HEK293T (cell line): ENCODE measurements at regions not wholly inside any gene's neighbourhood (a gene's known extent, or its start where the extent isn't known, plus 50 kb on each side); places are given as distances from the start of the nearest gene placed in this dataset.

Source experiments
- BHLHE40 ChIP-seq: fragments of 450-650 bp; IDR thresholded peaks from 2 replicates; pipeline ENCODE4 v1.6.1; 2016; ENCODE audit warnings: mild to moderate bottlenecking, moderate library complexity, borderline replicate concordance
- CTBP1 ChIP-seq: fragments of 450-650 bp; IDR thresholded peaks from 2 replicates; pipeline ENCODE4 v1.6.1; 2016; ENCODE audit warnings: borderline replicate concordance
- ELF4 ChIP-seq: fragments of 450-650 bp; IDR thresholded peaks from 2 replicates; pipeline ENCODE4 v1.6.1; 2017; ENCODE audit warnings: antibody characterized with exemption
- FOXA1 ChIP-seq: fragments of 450-650 bp; IDR thresholded peaks from 2 replicates; pipeline ENCODE4 v1.6.1; 2016; ENCODE audit warnings: mild to moderate bottlenecking
- FOXK2 ChIP-seq: fragments of 450-650 bp; IDR thresholded peaks from 2 replicates; pipeline ENCODE4 v1.6.1; 2016; ENCODE audit warnings: mild to moderate bottlenecking
- FOXM1 ChIP-seq: fragments of 450-650 bp; IDR thresholded peaks from 2 replicates; pipeline ENCODE4 v1.6.1; 2017; ENCODE audit warnings: mild to moderate bottlenecking, borderline replicate concordance
- HDGF ChIP-seq: fragments of 450-650 bp; IDR thresholded peaks from 2 replicates; pipeline ENCODE4 v1.6.1; 2017; ENCODE audit warnings: antibody characterized with exemption, borderline replicate concordance
- LEF1 ChIP-seq: fragments of 450-650 bp; IDR thresholded peaks from 2 replicates; pipeline ENCODE4 v1.6.1; 2017; ENCODE audit warnings: mild to moderate bottlenecking, borderline replicate concordance
- NFRKB ChIP-seq: fragments of 450-650 bp; IDR thresholded peaks from 2 replicates; pipeline ENCODE4 v1.6.1; 2016; ENCODE audit warnings: mild to moderate bottlenecking, moderate library complexity
- PKNOX1 ChIP-seq: fragments of 450-650 bp; IDR thresholded peaks from 2 replicates; pipeline ENCODE4 v1.6.1; 2016
- SP1 ChIP-seq: fragments of 450-650 bp; IDR thresholded peaks from 2 replicates; pipeline ENCODE4 v1.6.1; 2017
- SUZ12 ChIP-seq: fragments of 450-650 bp; IDR thresholded peaks from 2 replicates; pipeline ENCODE4 v1.6.1; 2016; ENCODE audit warnings: mild to moderate bottlenecking
- TARDBP ChIP-seq: fragments of 450-650 bp; IDR thresholded peaks from 2 replicates; pipeline ENCODE4 v1.6.1; 2016
- ZNF384 ChIP-seq: fragments of 450-650 bp; IDR thresholded peaks from 2 replicates; pipeline ENCODE4 v1.6.1; 2016

GRCh38 chr9:73344060-73344459, 192.4 kb downstream of the ANXA1 start:
- TF ChIP-seq FOXM1 (no peak), BHLHE40 (no peak), SP1 (no peak), SUZ12 (no peak), LEF1 (no peak), FOXA1 (no peak), ELF4 (no peak), PKNOX1 (no peak), TARDBP (no peak), NFRKB (no peak), ZNF384 (no peak), HDGF (no peak), FOXK2 (no peak), CTBP1 (no peak)
